Panc1 (cell line): ENCODE measurements at regions not wholly inside any gene's neighbourhood (a gene's known extent, or its start where the extent isn't known, plus 50 kb on each side); places are given as distances from the start of the nearest gene placed in this dataset.

ENCODE experiments used
- POLR2AphosphoS5 ChIP-seq: IDR thresholded peaks from 2 replicates; pipeline ENCODE4 v1.6.1; 2012; ENCODE audit warnings: mild to moderate bottlenecking, low read depth, low read length, moderate library complexity
- SIN3A ChIP-seq: IDR thresholded peaks from 2 replicates; pipeline ENCODE4 v1.6.1; 2012; ENCODE audit warnings: low read depth, mild to moderate bottlenecking, low read length, moderate library complexity, borderline replicate concordance; ENCODE audit not compliant: insufficient read depth
- TF ChIP-seq, protein P1 (sequence below): fragments of 450-650 bp; IDR thresholded peaks from 2 replicates; pipeline ENCODE4 v1.5.1; 2017; ENCODE audit warnings: mild to moderate bottlenecking
- TF ChIP-seq, protein P2 (sequence below), 2 experiments: IDR thresholded peaks; 2 replicates each; pipeline ENCODE4 v1.6.1; 2011 to 2012; ENCODE audit warnings: low read depth in 2 of 2, control low read depth in 1 of 2, low read length in 1 of 2, mild to moderate bottlenecking in 1 of 2, moderate library complexity in 1 of 2; ENCODE audit not compliant: insufficient read depth in 1 of 2

DNA sequence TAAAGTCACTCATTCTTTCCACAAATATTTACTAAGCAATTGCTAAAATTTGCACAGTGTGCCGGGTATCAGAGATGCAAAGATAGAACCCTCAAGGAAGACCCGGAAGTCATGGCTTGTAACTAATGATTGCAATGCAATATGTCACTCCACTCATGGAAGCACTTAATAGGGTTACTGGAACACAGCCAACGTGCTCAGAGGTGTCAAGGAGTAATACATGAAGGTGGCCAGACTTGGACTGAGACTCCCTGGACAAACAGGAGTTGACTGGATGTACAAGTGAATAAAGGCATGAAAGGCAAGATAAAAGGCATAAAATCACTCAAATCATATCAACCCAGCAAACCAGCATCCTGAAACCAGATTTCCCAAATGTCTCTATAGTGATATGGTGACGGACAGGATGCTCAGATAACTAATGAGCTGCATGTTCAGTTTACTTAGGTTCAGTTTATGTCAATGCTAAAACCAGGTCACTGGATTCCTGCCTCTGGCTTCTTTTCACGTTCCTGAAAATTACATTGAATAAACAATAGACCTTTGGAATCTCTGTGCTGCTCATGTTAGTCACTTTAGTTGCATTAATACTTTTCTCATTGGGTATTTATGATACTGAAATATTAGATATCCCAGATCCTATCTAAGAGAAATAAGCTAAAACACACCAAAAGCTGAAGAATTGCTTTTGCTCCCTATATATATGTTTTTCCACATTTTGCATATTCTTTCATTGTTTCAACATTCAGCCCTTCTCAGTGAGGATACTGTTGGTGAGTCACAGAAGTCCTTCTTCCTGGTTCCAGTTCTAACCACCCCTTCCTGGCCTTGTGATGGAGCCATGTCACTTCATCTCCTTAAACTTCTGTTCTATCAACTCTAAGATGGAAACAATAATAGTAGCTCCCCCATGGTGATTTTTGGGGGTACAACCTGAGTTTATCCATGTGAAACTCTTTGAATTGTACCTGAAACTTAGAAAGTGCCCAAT, 688.9 kb upstream of the ID2 start:
- TF ChIP-seq POLR2AphosphoS5 (no peak), SIN3A (no peak)
- TF ChIP-seq, protein P1, sequence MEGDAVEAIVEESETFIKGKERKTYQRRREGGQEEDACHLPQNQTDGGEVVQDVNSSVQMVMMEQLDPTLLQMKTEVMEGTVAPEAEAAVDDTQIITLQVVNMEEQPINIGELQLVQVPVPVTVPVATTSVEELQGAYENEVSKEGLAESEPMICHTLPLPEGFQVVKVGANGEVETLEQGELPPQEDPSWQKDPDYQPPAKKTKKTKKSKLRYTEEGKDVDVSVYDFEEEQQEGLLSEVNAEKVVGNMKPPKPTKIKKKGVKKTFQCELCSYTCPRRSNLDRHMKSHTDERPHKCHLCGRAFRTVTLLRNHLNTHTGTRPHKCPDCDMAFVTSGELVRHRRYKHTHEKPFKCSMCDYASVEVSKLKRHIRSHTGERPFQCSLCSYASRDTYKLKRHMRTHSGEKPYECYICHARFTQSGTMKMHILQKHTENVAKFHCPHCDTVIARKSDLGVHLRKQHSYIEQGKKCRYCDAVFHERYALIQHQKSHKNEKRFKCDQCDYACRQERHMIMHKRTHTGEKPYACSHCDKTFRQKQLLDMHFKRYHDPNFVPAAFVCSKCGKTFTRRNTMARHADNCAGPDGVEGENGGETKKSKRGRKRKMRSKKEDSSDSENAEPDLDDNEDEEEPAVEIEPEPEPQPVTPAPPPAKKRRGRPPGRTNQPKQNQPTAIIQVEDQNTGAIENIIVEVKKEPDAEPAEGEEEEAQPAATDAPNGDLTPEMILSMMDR, result no peak
- TF ChIP-seq, protein P2, sequence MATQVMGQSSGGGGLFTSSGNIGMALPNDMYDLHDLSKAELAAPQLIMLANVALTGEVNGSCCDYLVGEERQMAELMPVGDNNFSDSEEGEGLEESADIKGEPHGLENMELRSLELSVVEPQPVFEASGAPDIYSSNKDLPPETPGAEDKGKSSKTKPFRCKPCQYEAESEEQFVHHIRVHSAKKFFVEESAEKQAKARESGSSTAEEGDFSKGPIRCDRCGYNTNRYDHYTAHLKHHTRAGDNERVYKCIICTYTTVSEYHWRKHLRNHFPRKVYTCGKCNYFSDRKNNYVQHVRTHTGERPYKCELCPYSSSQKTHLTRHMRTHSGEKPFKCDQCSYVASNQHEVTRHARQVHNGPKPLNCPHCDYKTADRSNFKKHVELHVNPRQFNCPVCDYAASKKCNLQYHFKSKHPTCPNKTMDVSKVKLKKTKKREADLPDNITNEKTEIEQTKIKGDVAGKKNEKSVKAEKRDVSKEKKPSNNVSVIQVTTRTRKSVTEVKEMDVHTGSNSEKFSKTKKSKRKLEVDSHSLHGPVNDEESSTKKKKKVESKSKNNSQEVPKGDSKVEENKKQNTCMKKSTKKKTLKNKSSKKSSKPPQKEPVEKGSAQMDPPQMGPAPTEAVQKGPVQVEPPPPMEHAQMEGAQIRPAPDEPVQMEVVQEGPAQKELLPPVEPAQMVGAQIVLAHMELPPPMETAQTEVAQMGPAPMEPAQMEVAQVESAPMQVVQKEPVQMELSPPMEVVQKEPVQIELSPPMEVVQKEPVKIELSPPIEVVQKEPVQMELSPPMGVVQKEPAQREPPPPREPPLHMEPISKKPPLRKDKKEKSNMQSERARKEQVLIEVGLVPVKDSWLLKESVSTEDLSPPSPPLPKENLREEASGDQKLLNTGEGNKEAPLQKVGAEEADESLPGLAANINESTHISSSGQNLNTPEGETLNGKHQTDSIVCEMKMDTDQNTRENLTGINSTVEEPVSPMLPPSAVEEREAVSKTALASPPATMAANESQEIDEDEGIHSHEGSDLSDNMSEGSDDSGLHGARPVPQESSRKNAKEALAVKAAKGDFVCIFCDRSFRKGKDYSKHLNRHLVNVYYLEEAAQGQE (IDR thresholded peaks at IDR 0.05; ENCODE audit: insufficient read depth in 1 of 2, low read depth in 2 of 2, low read length in 1 of 2), result no peak
